ENCODE measurements at regions not wholly inside any gene's neighbourhood (a gene's known extent, or its start where the extent isn't known, plus 50 kb on each side); places are given as distances from the start of the nearest gene placed in this dataset.
"Not testable (repeated sequence)": the region's sequence is repeated elsewhere in the genome, so short reads cannot be mapped to it uniquely, and the experiment has no call there.

DNA sequence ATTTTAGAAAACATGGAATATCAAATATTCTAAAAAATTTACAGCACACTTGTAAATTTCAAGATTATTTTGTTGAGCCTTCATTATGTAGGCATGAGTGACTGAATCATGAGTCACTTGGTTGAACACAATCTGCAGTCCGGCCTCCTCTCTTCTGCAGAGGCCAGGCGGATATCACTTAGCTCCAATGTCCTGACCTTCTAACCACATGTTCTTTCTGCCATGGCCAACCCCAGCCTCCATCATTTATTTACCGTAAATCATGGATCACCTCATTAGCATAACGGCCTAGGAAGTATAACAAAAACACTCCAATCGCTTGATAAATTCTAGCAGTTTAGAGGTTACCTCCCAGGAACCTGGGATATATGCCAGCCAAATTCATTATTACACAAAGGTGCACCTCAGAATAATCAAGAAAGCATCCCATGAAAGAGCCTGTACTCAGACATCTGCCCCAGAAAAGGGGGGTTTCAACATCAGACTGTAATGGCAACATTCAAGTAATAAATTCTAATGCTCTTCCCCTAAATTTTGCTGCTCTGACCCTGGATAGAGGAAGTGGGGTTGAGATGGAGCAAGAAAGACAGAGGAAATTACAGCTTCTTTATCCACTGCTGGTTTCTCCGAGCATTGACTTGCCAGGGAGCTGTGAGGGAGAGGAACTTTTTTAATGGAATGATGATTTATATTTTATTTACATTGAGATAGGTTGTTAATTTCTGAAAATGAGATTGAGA, 2153.6 kb upstream of the AGA start:
- DNase-seq (ENCODE audit: low read depth), result no peak

DNA sequence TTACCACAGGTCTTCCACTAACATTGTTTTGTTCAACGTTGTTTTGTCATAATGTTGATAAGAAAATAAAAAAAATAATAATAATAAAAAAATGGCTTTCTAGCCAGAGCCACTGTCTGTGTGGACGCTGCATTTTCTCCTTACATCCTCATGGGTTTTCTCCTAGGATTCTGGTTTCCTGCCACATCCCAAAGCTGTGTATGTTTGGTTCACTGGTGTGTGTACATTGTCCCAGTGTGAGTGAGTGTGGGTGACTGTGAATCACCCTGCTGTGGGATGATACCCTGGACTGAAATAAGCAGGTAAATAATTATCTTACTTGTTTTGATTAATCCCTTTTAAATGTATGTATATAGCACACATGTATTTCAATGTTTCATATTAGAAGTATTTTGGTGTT, 2154.4 kb upstream of the AGA start:
- DNase-seq (ENCODE audit: low read depth), result no peak

DNA sequence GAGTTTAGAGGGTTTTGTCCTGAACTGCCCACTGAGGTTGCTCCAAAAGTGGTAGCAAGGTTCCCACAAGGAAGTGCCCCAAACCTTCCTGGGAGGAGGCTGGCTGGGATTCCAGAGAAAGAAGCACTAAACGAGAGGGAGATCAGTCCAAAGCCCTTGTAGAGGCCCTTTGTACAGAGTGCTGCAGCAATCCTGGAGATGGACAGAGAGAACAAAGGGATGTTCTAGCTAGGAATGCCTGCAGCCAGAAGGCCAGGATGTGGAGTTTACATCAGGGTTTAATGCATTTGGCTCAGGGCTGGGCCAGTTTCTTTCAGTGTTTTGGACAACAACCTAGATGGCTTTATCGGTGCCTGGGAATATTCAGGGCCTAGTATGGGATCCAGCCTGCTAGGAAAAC, 2155.1 kb upstream of the AGA start:
- DNase-seq (ENCODE audit: low read depth), result no peak

DNA sequence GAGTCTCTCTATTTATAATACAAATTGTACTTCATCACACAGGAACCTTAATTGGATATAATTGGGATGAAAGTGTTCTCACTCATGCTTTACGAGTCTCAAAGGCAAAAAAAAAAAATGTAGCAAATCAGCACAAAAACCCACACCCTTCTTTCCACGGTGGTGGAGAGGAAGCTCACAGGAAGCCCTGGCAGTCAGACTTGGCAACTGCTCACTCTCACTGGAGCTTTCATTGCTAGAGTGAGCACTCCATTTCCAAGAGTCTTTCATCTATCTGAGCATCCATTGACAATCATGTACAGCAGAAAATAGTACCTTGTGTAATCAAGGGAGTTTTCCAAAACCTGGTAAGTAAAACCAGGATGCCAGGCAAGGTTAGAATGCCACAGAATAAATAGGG, 2159.4 kb upstream of the AGA start:
- DNase-seq (ENCODE audit: low read depth), result no peak

DNA sequence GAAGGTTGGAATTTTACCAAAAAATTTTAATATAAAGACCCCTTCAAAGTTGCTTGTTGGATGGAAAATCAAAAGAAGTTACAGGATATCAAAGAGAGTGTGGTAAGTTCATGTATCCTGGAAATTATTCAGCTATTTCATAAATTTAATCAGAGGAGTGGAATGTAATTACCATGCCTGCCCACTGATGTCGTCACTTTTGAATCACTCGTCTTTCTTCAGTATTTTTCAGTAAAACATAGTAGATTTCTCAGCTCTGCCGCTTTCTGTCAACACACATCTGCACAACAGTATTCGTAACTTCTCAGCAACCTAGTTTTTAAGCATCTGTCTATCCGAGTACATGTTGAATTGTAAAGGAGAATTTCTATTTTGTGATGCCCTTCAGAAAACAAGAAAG, 2163.0 kb upstream of the AGA start:
- no peak for DNase-seq (ENCODE audit: low read depth)

DNA sequence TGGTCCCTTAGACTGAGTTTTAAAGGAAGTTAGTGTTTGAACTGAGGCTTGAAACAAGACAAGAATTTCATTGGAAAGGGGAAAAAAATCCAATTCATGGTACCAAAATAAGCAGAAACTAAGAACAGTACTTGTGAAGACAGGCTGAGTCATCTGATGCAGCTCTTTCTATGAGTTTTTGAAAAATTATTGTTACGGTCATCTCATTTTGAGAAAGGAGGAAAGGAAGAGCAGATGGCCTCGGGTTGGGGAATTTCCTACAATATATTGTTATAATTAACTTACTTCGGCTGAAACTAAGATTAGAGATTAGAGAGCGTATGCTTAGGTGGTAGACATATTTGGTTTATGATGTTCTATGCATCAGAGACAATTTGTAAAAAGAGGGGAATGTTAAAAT, 2164.8 kb upstream of the AGA start:
- no peak for DNase-seq (ENCODE audit: low read depth)

DNA sequence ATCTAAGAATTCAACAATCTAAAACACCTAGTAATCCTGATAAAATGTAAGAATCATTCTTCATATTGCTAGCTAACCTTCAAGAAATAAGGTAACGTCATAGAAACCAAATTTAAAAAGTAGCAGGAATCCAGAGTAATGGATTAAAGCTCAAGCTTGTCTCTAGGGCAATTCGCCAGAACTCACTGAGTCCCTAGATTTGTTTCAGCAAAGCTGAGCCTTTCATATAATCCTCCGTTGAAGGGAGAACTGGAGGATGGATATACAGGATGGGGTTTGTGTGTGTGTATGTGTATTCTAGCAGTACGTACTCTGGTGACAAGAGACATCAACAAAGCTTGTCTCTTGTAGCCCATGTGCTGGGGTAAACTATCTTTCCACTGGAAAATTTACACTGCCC, 2173.5 kb upstream of the AGA start:
- no peak for DNase-seq (ENCODE audit: low read depth)

DNA sequence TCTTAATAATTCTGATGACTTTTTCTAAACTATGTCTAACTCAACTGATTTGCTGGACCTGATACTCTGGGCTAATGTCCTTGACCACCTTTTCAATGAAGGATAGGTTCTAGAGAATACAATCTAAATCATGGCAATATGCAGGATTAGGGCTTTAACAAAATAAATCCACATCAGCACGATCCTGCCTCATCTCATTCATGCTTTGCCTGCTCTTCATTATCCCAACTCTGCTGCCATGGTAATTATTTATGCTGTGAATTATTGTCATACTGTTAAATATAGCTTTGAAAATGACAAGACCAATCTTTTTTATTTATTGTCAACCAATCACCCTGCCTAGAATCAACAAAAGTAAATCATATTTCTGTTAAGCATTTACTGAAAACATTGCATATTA, 2176.7 kb upstream of the AGA start:
- no peak for DNase-seq (ENCODE audit: low read depth)

DNA sequence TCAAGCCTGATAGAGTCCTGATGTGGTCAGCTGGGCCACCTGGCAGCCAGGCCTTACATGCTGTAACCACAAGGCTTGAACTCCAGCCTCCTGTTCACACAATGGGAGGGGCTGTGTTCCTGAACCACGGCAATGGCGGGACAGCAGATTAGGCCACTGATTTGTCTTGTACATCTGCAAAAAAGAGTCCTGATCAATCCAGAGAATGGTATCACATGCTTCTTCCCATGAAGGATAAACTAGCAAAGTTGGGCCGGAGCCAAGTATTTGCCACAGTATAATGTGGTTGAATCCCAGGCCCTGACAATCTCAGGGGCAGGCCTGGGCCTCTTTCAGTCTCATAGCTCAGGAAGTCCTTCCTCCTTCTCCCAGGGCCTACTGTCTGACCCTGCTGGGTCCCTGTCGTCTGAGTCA, 2182.5 kb upstream of the AGA start:
- DNase-seq (ENCODE audit: low read depth), result no peak

DNA sequence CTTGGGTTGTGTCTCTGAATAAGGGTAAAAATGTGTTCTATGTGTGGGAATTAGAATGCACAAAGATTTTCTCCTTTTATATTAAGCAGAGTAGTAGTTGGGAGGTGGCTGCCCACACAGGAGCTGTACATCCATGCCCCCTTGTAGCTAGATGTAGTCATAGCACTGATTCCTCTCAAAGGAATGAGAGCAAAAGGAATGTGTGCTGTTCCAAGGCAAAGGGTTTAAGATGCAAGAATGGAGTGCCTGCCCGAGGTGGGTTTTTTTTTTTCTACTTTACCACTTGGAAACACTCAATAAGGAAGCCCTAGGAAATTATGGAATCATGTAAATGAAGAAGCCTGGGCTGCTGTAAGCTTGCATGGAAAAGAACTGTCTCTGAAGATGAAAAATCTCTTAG, 2183.2 kb upstream of the AGA start:
- no peak for DNase-seq (ENCODE audit: low read depth)

DNA sequence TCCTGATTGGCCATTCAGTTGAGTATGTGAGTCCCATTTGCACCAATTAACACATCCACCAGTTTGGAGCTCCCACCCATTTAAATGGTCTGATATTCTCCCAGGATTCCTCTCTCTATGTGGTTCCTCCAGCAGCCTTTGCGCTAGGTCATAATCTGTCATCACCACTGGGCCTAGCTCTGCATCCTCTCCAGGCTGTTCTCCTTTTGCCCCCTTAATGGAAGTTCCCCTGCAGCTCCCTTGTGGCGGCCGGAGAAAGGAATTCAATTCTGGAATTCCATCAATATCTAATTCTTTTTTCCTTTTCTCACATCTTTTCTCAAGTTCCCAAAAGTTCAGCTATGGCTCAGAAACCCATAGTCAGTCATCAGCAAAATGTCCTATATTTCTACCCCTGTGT, 2184.4 kb upstream of the AGA start:
- DNase-seq (ENCODE audit: low read depth), result no peak

DNA sequence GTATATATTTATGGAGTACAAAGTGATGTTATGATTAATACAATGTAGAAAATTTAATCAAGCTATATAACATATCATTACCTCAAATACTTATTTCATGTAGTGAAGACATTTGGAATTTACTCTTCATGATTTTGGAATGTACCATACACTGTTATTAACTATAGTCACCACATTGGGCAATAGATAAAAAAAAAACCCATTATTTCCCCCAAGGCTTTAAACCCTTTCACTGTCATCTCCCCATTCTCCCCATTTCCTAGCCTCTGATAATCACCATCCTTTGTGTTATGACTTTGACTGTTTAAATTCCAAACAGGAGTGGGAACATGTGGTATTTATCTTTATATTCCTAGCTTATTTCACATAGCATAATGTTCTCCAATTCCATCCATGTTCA, 2189.1 kb upstream of the AGA start:
- DNase-seq (ENCODE audit: low read depth), result no peak

DNA sequence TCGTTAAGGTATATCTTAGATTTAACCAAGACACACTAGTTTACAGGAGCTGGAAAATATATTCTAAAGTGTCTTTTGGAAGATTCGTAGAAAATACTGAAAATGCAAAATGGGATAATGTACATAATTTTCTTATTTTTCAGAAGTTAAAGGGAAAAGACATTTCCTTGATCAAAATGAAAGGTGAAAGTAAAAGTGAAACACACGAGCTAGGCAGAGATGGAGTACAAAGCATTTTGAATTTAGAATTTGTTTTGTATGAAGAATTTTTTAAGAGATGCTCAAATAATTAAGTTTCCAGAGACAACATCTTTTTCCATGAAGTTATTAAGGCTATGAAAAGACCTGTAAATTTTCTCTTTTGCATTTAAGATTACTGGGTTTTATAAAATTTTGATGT, 2192.6 kb upstream of the AGA start:
- DNase-seq (ENCODE audit: low read depth), result no peak

DNA sequence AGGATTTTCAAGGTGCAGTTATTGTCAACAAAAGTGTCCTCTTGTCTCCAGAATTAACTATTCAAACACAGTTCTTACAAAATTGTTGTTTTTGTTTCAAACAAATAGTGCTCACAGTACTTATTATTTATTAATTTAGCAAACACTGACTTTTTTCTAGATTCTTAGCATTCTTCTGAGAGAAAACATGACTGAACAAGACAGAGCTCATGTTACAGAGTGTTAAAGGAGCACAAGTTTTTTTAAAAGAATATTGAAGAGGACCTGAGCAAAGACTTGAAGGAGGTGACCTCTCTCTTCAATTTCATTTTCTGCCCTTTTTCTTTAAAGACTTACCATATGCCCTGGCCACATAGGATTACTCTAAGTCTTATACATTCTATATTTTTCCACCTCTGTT, 2220.3 kb upstream of the AGA start:
- no peak for DNase-seq (ENCODE audit: low read depth)

DNA sequence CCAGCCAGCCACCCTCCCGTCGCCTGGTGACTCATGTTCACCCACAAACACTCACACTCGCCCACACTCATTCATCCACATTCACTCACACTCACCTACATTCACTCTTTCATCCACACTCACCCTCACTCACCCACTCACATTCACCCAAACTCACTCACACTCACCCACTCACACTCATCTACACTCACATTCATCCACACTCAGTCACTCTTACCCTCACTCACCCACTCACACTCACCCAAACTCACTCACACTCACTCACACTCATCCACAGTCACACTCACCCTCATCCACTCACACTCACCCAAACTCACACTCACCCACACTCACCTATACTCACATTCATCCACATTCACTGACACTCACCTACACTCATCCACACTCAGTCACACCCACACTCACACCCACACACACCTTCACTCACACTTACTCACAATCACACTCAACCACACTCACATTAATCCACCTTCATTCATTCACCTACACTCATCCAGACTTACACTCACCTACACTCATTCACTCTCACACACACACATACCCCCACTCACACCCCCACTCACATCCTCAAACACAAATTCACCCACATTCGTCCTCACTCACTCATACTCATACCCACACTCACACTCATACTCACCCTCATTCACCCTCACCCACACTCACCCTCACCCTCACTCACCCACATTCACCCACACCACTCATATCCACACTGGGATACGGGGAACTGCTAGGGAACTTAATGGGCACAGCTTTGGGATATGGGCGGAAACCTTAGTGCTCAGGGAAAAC, 2221.6 kb upstream of the AGA start:
- no peak for DNase-seq (ENCODE audit: low read depth)

DNA sequence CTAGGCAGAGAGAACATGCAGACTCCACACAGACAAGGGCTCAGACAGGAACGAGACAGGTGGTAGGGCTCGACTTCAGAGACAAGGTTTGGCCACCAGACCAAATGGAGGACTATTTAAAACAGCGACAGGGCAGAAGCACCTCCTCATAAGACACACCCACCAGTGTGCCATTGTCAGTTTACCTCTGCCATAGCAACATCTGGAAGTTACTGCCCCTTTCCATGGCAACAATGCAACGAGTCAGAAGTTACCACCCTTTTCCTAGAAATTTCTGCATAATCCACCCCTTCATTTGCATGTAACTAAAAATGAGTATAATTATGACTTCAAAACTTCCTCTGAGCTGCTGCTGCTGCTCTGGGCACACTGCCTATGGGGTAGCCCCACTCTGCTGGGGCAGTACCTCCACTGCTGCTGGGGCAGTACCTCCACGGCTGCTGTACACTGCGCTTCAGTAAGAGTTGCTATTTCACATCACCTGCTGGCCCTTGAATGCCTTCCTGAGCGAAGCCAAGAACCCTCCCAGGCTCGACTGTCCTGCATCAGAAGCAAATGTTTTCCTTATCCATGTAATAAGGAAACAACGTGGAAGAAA, 2222.3 kb upstream of the AGA start:
- no peak for DNase-seq (ENCODE audit: low read depth)

DNA sequence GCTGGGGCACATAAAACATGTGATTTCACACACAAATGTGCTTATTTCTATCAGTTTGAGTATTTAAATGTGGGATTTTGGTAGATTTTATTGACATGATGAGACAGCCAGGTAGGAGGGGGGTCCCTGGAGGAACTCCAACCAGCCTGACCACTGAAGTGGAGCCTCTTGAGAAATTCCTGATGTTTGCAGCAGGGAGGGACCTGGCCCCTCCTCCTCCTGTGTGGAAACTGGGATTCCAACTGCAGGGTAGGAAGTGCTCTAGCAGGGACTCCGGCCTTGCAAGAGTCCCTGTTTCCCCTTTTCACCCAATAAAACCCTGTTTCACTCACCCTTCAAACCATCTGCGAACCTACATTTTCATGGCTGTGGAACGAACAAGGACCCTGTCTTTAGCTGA, 2224.0 kb upstream of the AGA start:
- no peak for DNase-seq (ENCODE audit: low read depth)

DNA sequence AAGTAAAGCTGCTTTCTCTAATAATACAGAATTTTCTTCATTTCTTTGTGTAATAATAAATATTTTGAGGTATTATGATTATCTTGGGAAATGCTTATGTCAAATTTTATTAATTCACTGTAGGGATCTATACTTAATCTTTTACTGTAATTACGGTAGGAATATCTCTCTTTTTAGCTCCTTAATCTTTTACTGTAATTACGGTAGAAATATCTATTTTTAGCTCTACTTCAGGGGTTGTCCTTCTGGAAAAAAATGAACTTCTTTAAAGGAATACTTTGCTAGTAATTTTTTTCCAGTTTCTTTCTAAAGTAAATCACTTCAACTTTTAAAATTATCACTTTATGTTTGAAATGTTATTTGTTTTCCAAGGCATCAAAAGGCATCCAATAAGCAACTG, 2229.4 kb upstream of the AGA start:
- no peak for DNase-seq (ENCODE audit: low read depth)

DNA sequence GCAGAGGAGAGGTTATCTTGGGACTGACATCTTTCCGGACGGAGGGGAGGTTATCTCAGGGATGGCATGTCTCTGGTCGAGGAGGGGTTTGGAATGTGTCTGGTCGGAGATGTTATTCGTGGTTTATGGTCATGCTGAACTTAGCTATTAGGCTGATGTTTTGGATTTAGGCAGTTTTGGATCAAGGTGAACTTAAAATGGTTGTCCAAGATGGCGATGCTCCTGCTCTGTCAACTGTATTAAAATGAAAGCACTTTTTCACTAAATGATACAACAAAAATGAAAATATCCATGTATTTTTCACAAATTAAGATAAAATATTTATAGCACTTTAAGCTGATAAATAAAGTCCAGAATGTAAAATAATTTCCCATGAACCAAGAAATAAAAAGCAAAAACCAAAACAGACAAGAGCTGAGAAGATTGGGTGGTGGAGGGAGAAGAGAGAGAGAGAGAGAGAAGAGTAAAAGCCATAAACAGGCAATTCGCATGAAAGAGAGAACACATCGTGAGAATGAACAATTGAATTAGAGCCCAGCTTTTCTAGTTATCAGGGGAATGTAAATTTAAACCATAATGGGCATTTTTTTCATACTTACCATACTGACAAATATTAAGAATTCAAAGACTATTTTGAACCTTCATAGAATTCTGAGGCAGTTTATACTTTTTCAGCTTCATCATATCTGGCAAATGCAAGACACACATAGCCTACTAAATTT, 2236.0 kb upstream of the AGA start:
- no peak for DNase-seq (ENCODE audit: low read depth)

DNA sequence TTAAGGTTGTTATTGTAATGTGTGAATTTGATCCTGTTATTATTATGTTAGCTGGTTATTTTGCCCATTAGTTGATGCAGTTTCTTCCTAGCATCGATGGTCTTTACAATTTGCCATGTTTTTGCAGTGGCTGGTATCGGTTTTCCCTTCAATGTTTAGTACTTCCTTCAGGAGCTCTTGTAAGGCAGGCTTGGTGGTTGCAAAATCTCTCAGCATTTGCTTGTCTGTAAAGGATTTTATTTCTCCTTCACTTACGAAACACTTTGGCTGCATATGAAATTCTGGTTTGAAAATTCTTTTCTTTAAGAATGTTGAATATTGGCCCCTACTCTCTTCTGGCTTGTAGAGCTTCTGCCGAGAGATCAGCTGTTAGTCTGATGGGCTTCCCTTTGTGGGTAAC, 2241.4 kb upstream of the AGA start:
- not testable (repeated sequence) for DNase-seq (ENCODE audit: low read depth)

DNA sequence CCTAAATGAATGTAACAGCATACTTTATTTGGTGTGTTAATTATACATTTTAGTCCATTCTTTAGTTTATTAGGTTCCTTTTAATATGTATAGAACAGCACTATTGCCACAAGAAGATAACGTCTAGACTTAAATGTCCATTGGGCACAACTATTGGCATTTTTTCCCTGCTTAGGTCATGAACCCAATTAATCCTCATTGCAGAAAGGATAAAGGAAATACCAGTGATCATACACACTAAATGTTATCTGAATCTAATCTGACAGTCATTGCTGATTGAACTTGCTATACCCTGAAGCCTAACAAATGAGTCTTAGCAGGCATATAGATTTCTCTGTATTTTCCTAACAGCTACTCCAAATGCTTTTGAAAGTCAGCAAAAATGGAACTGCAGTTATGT, 2250.0 kb upstream of the AGA start:
- DNase-seq (ENCODE audit: low read depth), result no peak

DNA sequence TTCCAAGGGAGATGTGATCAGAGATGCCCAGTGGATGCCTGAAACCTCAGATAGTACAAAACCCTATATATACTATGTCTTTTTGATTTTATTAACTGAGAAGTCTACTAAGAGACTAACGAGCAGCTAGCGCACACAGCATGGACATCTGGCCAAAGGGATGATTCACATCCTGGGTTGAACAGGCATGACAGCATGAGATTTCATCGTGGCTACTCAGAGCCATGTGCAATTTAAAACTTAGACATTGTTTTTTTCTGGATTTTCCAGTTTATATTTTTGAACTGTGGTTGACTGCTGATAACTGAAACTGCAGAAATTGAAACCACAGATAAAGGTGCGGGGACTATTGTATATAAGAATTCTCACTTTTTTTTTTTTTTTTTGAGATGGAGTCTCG, 2252.9 kb upstream of the AGA start:
- no peak for DNase-seq (ENCODE audit: low read depth)

DNA sequence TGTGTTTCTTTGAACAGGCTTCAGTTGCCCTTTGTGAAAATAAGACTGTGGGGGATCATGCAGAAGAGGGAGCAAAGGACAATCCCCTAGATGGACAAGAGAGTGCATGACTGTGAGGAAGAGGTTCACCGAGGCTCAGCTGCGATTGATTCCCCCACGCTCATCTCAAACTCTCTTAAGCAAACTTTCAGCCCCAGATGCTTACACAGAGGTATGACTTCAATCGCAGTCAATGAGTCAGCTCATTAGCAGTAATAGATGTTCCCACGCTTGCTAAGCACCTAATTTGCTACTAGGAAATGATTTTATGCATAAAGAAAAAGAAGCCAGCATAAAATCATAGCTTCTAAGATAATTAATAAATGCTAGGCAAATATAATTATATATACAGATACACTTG, 2256.1 kb upstream of the AGA start:
- DNase-seq (ENCODE audit: low read depth), result no peak

Measured in activated gamma-delta T cell treated with anti-CD3 and anti-CD28 coated beads, Interleukin-2, amount 50 U/mL, for 16 hours (primary cell).